Inflammatory macrophage (primary cell): ENCODE measurements at regions not wholly inside any gene's neighbourhood (a gene's known extent, or its start where the extent isn't known, plus 50 kb on each side); places are given as distances from the start of the nearest gene placed in this dataset.
A peak's percentile ranks its signal among the peaks of the same experiment; 100 is the strongest.
"Not testable (repeated sequence)": the region's sequence is repeated elsewhere in the genome, so short reads cannot be mapped to it uniquely, and the experiment has no call there.

Source experiments
- DNase-seq, 2 donors: peaks; one replicate each; pipeline ENCODE4 v3.0.0-alpha.2; 2020 to 2022

- DNase-seq, result no peak
Observed at GRCh38 chr16:79969458-79969857, 368.9 kb upstream of the MAF start.

GRCh38 chr16:79966226-79966625 lies 365.7 kb upstream of the MAF start:
- DNase-seq, result no peak

GRCh38 chr16:79965718-79966117 lies 365.2 kb upstream of the MAF start:
- no peak for DNase-seq

GRCh38 chr16:79964104-79964503 lies 363.6 kb upstream of the MAF start:
- no peak for DNase-seq

- no peak for DNase-seq
Observed at GRCh38 chr16:79962962-79963361, 362.4 kb upstream of the MAF start.

GRCh38 chr16:79959226-79959625 lies 358.7 kb upstream of the MAF start:
- no peak for DNase-seq

- no peak for DNase-seq
Observed at GRCh38 chr16:79954921-79955705, 354.6 kb upstream of the MAF start.

- peak; percentile 63 to 64 for DNase-seq
Observed at GRCh38 chr16:79950932-79951719, 350.6 kb upstream of the MAF start.

GRCh38 chr16:79949417-79949816 lies 348.9 kb upstream of the MAF start:
- DNase-seq, result no peak

GRCh38 chr16:79947771-79948170 lies 347.2 kb upstream of the MAF start:
- no peak for DNase-seq

GRCh38 chr16:79946252-79946651 lies 345.7 kb upstream of the MAF start:
- DNase-seq, result no peak

- no peak for DNase-seq
Observed at GRCh38 chr16:79943736-79944135, 343.2 kb upstream of the MAF start.

GRCh38 chr16:79938575-79938974 lies 338.0 kb upstream of the MAF start:
- DNase-seq, result no peak

- not testable (repeated sequence) for DNase-seq
Observed at GRCh38 chr16:79937671-79938070, 337.1 kb upstream of the MAF start.

- DNase-seq, result no peak
Observed at GRCh38 chr16:79933603-79934002, 333.1 kb upstream of the MAF start.

- no peak for DNase-seq
Observed at GRCh38 chr16:79932572-79932971, 332.0 kb upstream of the MAF start.

GRCh38 chr16:79931721-79932120 lies 331.2 kb upstream of the MAF start:
- no peak for DNase-seq

- DNase-seq, result no peak
Observed at GRCh38 chr16:79929260-79929965, 328.9 kb upstream of the MAF start.

GRCh38 chr16:79928142-79928873 lies 327.8 kb upstream of the MAF start:
- DNase-seq, result no peak

GRCh38 chr16:79926451-79927205 lies 326.1 kb upstream of the MAF start:
- DNase-seq, result no peak

GRCh38 chr16:79923431-79923830 lies 322.9 kb upstream of the MAF start:
- DNase-seq, result no peak

- DNase-seq, result no peak
Observed at GRCh38 chr16:79920685-79921084, 320.1 kb upstream of the MAF start.
